ENCODE measurements at regions not wholly inside any gene's neighbourhood (a gene's known extent, or its start where the extent isn't known, plus 50 kb on each side); places are given as distances from the start of the nearest gene placed in this dataset.

DNA sequence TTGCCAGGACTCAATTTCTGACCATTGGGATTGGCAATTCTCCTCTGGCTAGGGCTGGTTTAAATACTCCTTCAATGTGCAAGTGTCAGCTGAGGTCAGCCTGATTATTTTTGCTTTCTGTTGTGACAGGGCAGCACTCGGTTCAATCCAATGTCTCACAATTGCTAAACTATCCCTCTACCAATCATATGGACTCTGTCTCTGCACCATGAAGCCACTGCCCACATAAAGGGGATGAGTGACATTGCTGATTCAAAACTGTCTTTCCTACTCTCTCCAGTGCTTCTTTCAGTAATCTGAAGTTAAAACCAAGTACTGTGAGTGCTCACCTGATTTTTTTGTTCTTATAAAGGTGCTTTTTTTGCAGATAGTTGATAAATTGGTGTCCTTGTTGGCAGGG lies 1030.7 kb downstream of the GLUD2 start:
- TF ChIP-seq, protein P1, sequence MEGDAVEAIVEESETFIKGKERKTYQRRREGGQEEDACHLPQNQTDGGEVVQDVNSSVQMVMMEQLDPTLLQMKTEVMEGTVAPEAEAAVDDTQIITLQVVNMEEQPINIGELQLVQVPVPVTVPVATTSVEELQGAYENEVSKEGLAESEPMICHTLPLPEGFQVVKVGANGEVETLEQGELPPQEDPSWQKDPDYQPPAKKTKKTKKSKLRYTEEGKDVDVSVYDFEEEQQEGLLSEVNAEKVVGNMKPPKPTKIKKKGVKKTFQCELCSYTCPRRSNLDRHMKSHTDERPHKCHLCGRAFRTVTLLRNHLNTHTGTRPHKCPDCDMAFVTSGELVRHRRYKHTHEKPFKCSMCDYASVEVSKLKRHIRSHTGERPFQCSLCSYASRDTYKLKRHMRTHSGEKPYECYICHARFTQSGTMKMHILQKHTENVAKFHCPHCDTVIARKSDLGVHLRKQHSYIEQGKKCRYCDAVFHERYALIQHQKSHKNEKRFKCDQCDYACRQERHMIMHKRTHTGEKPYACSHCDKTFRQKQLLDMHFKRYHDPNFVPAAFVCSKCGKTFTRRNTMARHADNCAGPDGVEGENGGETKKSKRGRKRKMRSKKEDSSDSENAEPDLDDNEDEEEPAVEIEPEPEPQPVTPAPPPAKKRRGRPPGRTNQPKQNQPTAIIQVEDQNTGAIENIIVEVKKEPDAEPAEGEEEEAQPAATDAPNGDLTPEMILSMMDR (IDR thresholded peaks at IDR 0.05) = no peak
- no peak for TF ChIP-seq POLR2A (IDR thresholded peaks at IDR 0.05)
